ENCODE measurements at regions not wholly inside any gene's neighbourhood (a gene's known extent, or its start where the extent isn't known, plus 50 kb on each side); places are given as distances from the start of the nearest gene placed in this dataset.

- no peaks in the 10 kb centered on the region for H3K9me3 ChIP-seq
- no peak overlapping the region for H3K4me3 ChIP-seq
- DNase-seq, result no peak
- H3K4me1 ChIP-seq, result peaks cover 0 to 9% (median 0%) of the 10 kb centered on the region in 3 donors
- TF ChIP-seq POLR2A (IDR thresholded peaks at IDR 0.05) (no peak), CTCF (IDR thresholded peaks at IDR 0.05) (no peak)
- no peaks in the 10 kb centered on the region for H3K27me3 ChIP-seq
- peak overlapping the region in 1 of 4 donors; percentile 6 for H3K27ac ChIP-seq
- WGBS, 2 donors, result 33 to 72% methylated on average over 1 of the region's 1 CpG
- H3K36me3 ChIP-seq, result no peaks in the 10 kb centered on the region
- intact Hi-C loops (cut with DNase I), result no loop called here
Measured at GRCh38 chr2:150608341-150608740, 120.9 kb upstream of the RND3 start.

- no peak for DNase-seq
- Histone ChIP-seq H3K27ac (no peak overlapping the region), H3K4me1 (peaks cover 0 to 4% (median 0%) of the 10 kb centered on the region in 3 donors), H3K9me3 (no peaks in the 10 kb centered on the region), H3K36me3 (no peaks in the 10 kb centered on the region), H3K4me3 (no peak overlapping the region), H3K27me3 (no peaks in the 10 kb centered on the region)
- intact Hi-C loops (cut with DNase I), result no loop called here
- TF ChIP-seq CTCF (IDR thresholded peaks at IDR 0.05), result no peak
- TF ChIP-seq POLR2A (IDR thresholded peaks at IDR 0.05), result no peak
Measured at GRCh38 chr2:150607390-150607811, 119.9 kb upstream of the RND3 start.

GRCh38 chr2:150606380-150607060 is 119.1 kb upstream of the RND3 start:
- H3K27ac ChIP-seq, result no peak overlapping the region
- H3K36me3 ChIP-seq, result no peaks in the 10 kb centered on the region
- H3K4me3 ChIP-seq, result no peak overlapping the region
- peaks cover 0 to 9% (median 0%) of the 10 kb centered on the region in 3 donors for H3K4me1 ChIP-seq
- intact Hi-C loops (cut with DNase I), result no loop called here
- no peak for DNase-seq
- H3K9me3 ChIP-seq, result no peaks in the 10 kb centered on the region
- H3K27me3 ChIP-seq, result no peaks in the 10 kb centered on the region
- TF ChIP-seq CTCF (IDR thresholded peaks at IDR 0.05) (no peak), POLR2A (IDR thresholded peaks at IDR 0.05) (no peak)

- intact Hi-C loops (cut with DNase I), result no loop called here
- no peaks in the 10 kb centered on the region for H3K27me3 ChIP-seq
- no peaks in the 10 kb centered on the region for H3K36me3 ChIP-seq
- H3K9me3 ChIP-seq, result no peaks in the 10 kb centered on the region
- no peak overlapping the region for H3K4me3 ChIP-seq
- 86 to 93% methylated on average over 3 of the region's 3 CpGs for WGBS, 2 donors
- TF ChIP-seq CTCF (IDR thresholded peaks at IDR 0.05) (no peak), POLR2A (IDR thresholded peaks at IDR 0.05) (no peak)
- peaks cover 0 to 13% (median 0%) of the 10 kb centered on the region in 3 donors for H3K4me1 ChIP-seq
- DNase-seq, result no peak
- H3K27ac ChIP-seq, result no peak overlapping the region
Measured at GRCh38 chr2:150605664-150606063, 118.2 kb upstream of the RND3 start.

- TF ChIP-seq POLR2A (IDR thresholded peaks at IDR 0.05) (no peak), CTCF (IDR thresholded peaks at IDR 0.05) (no peak)
- Histone ChIP-seq H3K27ac (no peak overlapping the region), H3K4me1 (peaks cover 0 to 9% (median 0%) of the 10 kb centered on the region in 3 donors), H3K36me3 (no peaks in the 10 kb centered on the region), H3K9me3 (no peaks in the 10 kb centered on the region), H3K27me3 (no peaks in the 10 kb centered on the region), H3K4me3 (no peak overlapping the region)
- intact Hi-C loops (cut with DNase I), result no loop called here
- WGBS, 2 donors, result 42 to 44% methylated on average over 6 of the region's 6 CpGs
- DNase-seq, result no peak
Measured at GRCh38 chr2:150601280-150602038, 114.0 kb upstream of the RND3 start.

Measured in esophagus squamous epithelium (tissue), 5 donors.